Loucy (cell line): ENCODE measurements at regions not wholly inside any gene's neighbourhood (a gene's known extent, or its start where the extent isn't known, plus 50 kb on each side); places are given as distances from the start of the nearest gene placed in this dataset.

Experiments used
- CTCF ChIP-seq: fragments of 200-600 bp; sonication (generic); conservative IDR thresholded peaks from 2 replicates; pipeline ENCODE4 v1.5.1; 2014; ENCODE audit warnings: mild to moderate bottlenecking, antibody characterized with exemption, low read length
- EZH2phosphoT487 ChIP-seq: fragments of 200-600 bp; IDR thresholded peaks from 2 replicates; pipeline ENCODE4 v1.6.1; 2018; ENCODE audit warnings: antibody characterized with exemption, mild to moderate bottlenecking, moderate library complexity, borderline replicate concordance

DNA sequence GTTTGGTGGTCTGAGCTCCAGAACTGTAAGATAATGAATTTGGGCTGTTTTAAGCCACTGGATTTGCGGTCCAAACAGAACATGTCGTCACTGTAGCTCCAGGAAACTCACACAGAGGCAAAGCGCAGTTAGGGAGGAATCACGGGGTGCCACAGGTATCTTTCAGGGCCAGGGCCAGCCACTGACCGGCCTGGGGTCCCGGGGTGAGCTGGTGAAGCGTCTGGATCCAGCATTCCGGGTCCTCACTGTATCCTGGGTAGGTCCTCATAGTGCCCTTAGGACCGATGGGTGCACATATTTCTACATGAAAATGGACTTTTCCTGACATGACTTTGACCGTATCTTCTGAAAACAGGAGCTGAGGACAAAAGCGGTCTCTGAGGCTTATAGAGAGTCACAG is 196.0 kb upstream of the HDAC4 start:
- TF ChIP-seq CTCF (no peak), EZH2phosphoT487 (no peak)
